NOMO-1 (cell line): ENCODE measurements at regions not wholly inside any gene's neighbourhood (a gene's known extent, or its start where the extent isn't known, plus 50 kb on each side); places are given as distances from the start of the nearest gene placed in this dataset.
"Not testable (repeated sequence)": the region's sequence is repeated elsewhere in the genome, so short reads cannot be mapped to it uniquely, and the experiment has no call there.

Experiments used
- DNase-seq, 2 experiments: peaks; one replicate each; lab custom pipeline; 2025; ENCODE audit not compliant: unreplicated experiment in 2 of 2; lab: John Stamatoyannopoulos, UW

DNA sequence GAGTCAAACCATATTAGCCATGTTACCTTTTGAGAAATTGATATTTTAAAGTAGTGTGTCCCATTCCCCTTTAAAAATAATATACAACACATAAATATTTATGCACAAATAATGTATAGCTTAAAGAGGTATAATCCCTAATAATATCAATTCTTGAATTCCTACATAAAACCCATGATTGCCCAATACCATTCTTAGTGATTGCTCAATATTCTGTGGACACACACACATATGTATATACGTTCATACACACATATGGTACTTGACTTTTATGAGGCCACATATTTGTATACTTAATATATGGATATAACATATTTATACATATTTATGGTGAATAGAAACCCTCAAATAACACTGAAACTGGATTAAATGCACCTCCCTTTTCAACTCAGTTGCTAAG, 367.4 kb downstream of the ZBBX start:
- no peak for DNase-seq

- no peak for DNase-seq
These were observed 371.3 kb downstream of the ZBBX start for GRCh38 chr3:167008791-167009190.

GRCh38 chr3:167001374-167001773, 378.7 kb downstream of the ZBBX start:
- no peak for DNase-seq

- DNase-seq = no peak
These were observed 387.0 kb downstream of the ZBBX start for GRCh38 chr3:166993015-166993630.

DNA sequence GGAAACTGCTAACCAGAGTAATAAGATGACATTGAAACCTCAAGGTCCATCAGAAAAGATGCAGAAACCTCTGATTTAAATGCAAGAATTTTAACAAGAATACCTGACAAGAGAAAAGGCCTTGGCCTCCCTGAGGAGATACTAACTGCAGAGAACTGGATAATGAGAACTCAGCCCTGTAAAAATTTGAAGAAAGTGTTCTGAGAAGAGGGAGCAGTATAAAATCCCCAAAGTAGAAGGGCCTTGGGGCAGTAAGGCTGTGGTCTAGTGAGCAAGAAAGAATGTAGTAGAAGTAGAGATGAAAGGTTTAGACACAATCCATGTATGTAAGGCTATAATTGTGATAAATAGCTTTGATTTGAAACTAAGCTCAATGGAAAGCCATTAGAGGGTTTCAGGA, 394.1 kb downstream of the ZBBX start:
- DNase-seq = no peak

DNA sequence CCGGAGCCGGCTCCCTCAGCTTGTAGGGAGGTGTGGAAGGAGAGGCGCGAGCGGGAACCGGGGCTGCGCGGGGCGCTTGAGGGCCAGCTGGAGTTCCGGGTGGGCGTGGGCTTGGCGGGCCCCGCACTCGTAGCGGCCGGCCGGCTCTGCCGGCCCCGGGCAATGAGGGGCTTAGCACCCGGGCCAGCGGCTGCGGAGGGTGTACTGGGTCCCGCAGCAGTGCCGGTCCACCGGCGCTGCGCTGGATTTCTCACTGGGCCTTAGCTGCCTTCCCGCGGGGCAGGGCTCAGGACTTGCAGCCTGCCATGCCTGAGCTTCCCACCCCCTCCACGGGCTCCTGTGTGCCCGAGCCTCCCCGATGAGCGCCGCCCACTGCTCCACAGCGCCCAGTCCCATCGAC, 404.3 kb downstream of the ZBBX start:
- DNase-seq = not testable (repeated sequence)

- DNase-seq = not testable (repeated sequence)
These were observed 412.4 kb downstream of the ZBBX start for GRCh38 chr3:166967714-166968113.

DNA sequence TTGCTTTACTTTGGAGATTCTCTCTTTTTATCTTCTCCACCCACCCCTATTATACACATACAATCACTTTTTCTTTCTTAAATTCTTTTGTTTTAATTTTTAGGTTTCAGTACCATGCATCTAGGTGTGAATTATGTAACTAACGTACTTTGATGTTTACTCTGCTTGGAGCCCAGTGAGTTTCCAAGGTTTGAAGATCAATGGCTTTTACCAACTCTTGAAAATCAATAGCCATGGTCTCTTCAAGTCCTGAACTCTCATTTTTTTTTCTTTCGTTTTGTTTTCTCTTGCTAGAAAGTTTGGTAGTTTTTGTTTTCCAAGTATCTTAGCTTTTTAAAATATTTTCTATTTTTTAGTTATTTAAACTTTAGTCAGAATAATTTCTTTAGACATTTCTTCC, 417.2 kb downstream of the ZBBX start:
- no peak for DNase-seq

GRCh38 chr3:166957121-166957520, 423.0 kb downstream of the ZBBX start:
- no peak for DNase-seq

GRCh38 chr3:166955201-166955939, 424.7 kb downstream of the ZBBX start:
- no peak for DNase-seq

DNA sequence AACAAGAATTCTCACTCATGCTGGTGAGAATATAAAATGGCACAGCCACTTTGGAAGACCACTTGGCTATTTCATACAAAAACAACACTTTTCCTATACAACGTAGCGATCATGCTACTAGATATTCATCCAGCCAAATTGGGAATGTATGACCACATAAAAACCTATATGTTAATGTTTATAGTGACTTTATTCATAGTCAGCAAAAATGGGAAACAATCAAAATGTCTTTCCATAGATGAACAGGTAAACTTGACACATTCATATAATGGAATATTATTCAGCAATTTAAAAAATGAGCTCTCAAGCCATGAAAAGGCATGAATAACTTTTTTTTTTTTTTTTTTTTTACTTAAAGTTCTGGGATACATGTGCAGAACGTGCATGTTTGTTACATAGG, 445.2 kb downstream of the ZBBX start:
- no peak for DNase-seq

DNA sequence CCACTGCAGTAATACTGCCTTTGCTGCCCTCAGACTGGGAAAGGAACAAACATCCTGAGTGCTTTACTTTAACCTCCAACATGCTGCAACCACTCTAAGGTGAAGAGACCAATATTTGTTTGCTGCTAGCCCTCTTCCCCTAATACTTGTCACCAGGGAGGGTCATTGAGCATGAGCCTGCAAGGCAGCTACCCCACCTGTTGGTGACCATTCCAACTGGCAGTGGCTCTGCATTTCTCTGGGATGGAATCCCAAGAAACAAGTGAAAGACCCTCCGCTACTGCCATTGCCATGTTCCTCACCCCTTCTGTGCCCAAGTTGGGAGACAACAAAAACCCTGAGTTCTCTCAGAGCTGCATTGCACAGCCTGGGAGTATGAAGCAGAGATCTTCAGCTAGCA, 462.7 kb downstream of the ZBBX start:
- no peak for DNase-seq

GRCh38 chr3:166902374-166902773, 477.7 kb downstream of the ZBBX start:
- no peak for DNase-seq

- DNase-seq = no peak
These were observed 479.1 kb downstream of the ZBBX start for GRCh38 chr3:166900866-166901577.

DNA sequence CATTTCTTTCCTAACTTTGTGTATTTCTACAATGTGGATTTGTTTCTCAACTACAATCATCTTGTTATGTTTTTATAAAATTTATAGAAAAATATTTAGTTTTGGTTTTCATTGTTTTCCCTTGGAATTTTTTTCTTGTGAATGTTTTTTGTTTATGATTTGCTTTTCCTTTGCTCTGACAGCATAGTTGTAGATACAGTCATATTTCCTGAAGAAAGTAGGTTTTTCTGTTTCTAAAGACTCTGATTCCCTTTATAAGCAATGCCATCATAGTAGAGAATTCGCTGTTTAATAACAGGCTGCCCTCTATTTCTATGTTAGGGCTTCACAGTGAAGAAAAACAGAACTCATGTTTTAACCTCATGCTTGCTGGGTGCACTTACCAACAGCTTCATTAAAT, 482.3 kb downstream of the ZBBX start:
- DNase-seq = no peak

DNA sequence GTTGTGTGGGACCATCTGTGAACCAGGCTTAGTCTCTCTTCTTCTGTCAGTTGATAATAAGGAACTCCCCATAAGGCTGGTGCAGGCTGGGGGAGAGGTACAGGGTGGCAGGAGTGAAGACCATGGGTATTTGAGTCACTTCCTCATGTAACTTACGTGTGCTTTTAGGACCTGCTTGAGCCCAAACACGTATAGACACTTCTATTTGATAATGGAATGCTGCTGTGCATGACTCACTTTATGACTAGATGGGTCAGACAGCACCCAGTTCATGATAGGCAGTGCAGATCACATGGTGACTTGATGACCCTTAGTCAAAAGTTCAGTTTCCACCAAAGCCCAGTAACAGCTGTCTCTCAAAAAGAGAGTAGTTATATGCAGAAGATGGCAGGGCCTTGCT, 490.9 kb downstream of the ZBBX start:
- no peak for DNase-seq

- no peak for DNase-seq
These were observed 500.4 kb downstream of the ZBBX start for GRCh38 chr3:166879661-166880060.

- no peak for DNase-seq
These were observed 502.1 kb downstream of the ZBBX start for GRCh38 chr3:166877971-166878370.

- DNase-seq = no peak
These were observed 515.3 kb downstream of the ZBBX start for GRCh38 chr3:166864473-166865467.

GRCh38 chr3:166860217-166860616, 519.9 kb downstream of the ZBBX start:
- no peak for DNase-seq

GRCh38 chr3:166844329-166844728, 535.8 kb downstream of the ZBBX start:
- DNase-seq = no peak
